NCI-H460 (cell line): ENCODE measurements at regions not wholly inside any gene's neighbourhood (a gene's known extent, or its start where the extent isn't known, plus 50 kb on each side); places are given as distances from the start of the nearest gene placed in this dataset.

Experiments used
- DNase-seq: peaks from one replicate; pipeline ENCODE4 v3.0.0-alpha.2; 2016; ENCODE audit warnings: low read depth; ENCODE audit errors: extremely low read depth

GRCh38 chr18:65326805-65327204 lies 424.0 kb upstream of the CDH7 start:
- DNase-seq: no peak

DNA sequence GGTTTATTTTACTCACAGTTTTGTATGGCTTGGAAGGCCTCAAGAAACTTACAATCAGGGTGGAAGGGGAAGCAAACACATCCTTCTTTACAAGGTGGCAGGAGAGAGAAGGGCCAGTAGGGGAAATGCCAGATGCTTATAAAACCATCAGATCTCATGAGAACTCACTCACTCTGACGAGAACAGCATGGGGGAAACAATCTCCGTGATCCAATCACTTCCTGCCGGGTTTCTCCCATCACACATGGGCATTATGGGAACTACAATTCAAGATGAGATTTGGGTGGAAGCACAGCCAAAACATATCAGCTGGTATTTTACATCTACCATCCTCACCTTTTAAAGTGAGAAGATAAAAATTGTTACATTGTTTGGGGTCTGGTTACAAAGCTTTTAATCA lies 427.9 kb upstream of the CDH7 start:
- no peak for DNase-seq

GRCh38 chr18:65298422-65298821 lies 452.4 kb upstream of the CDH7 start:
- DNase-seq: no peak

- DNase-seq: no peak
Observed at GRCh38 chr18:65288908-65289307, 461.9 kb upstream of the CDH7 start.

DNA sequence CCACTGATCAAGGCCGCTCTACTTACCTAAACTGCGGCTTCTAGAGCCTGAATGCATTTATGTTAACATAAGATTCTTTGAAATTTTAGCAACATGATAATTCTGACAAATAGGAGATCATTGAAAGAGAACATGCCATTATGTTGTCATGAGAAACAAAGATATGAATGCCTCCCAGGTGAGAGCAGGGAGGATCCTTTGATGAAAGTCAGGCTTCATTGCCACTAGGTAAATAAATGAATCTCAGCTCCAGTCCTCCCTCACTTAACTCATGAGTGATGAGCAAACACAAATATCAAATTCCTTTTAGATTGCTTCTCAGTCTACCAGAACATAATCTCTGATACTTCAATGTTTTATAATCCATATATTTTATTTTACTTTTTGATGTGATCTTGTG lies 463.2 kb upstream of the CDH7 start:
- no peak for DNase-seq

GRCh38 chr18:65282096-65282495 lies 468.7 kb upstream of the CDH7 start:
- DNase-seq: no peak

DNA sequence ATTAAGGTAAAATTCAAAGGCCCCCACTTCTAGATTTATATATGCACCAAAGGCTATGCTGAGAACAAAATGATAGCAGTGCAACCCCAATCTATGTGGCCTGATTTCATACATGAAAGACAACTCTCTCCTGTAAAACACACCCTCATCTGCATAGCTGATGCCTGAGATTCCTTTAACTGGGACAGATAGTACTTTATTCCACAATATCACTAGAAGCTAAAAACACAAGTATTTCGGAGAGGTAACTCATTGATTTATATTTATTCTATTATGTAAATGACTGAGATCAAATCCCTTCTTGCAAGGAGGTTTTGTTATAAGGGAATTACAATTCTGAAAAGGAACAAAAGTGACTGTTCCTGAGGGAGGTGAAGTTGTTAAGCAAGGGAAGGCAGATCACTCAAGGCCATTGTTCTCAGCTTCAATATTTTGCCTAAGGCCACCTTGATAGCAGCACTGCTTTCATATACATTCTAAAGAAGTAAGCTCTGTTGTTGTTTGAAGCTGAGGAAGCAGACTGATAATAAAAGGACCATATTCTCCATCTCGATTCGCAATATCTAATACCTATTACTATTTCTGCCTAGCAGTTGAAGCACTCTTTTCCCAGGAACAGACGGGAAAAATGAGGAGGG lies 471.0 kb upstream of the CDH7 start:
- no peak for DNase-seq

GRCh38 chr18:65278939-65279667 lies 471.7 kb upstream of the CDH7 start:
- DNase-seq: no peak

GRCh38 chr18:65269375-65269774 lies 481.4 kb upstream of the CDH7 start:
- DNase-seq: no peak

DNA sequence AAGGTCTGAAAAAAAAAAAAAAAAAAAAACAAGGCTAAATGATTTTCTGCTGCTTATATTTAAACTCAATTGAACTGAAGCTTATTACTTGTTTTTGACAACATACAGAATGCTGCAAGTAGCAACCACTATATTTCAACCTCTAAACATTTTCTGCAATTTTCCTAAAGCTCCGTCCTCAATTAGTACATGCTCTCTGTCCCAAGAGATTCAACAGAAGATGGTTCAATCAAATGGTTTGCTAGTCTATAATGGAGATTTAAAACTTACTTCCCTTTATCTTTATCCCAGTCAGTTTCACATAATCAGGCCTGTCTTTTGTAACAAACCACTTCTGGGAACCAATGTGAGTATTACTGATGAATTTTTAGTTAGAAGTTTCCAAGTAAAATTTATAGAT lies 485.1 kb upstream of the CDH7 start:
- DNase-seq: no peak

GRCh38 chr18:65260030-65260429 lies 490.8 kb upstream of the CDH7 start:
- no peak for DNase-seq

GRCh38 chr18:65259403-65259802 lies 491.4 kb upstream of the CDH7 start:
- DNase-seq: no peak

DNA sequence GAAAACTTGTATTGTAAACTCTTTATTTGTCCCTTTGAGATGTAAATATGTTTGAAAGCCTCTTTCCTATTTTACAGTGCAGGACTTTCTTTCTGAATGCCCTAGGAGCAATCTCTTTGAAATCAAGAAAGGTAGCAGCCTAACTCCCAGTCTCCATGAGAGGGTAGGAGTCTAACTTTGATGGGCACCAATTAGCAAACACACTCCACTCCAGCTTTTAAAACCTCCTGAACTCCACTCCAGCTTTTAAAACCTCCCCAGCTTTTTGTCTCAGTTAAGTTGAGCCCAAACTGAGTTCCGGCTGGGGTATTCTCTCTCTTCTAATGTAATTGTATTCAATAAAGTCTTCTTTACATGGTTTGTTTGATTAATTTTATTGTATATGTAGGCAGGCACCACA lies 493.7 kb upstream of the CDH7 start:
- no peak for DNase-seq

- DNase-seq: no peak
Observed at GRCh38 chr18:65255417-65255816, 495.4 kb upstream of the CDH7 start.

GRCh38 chr18:65239787-65240186 lies 511.0 kb upstream of the CDH7 start:
- peak; percentile 17 for DNase-seq

GRCh38 chr18:65235966-65236624 lies 514.7 kb upstream of the CDH7 start:
- DNase-seq: peak; percentile 17

GRCh38 chr18:65230311-65230710 lies 520.5 kb upstream of the CDH7 start:
- DNase-seq: no peak

- no peak for DNase-seq
Observed at GRCh38 chr18:65227970-65228369, 522.8 kb upstream of the CDH7 start.

GRCh38 chr18:65221736-65222135 lies 529.1 kb upstream of the CDH7 start:
- DNase-seq: no peak

GRCh38 chr18:65221115-65221514 lies 529.7 kb upstream of the CDH7 start:
- no peak for DNase-seq

- DNase-seq: no peak
Observed at GRCh38 chr18:65215865-65216466, 534.8 kb upstream of the CDH7 start.

DNA sequence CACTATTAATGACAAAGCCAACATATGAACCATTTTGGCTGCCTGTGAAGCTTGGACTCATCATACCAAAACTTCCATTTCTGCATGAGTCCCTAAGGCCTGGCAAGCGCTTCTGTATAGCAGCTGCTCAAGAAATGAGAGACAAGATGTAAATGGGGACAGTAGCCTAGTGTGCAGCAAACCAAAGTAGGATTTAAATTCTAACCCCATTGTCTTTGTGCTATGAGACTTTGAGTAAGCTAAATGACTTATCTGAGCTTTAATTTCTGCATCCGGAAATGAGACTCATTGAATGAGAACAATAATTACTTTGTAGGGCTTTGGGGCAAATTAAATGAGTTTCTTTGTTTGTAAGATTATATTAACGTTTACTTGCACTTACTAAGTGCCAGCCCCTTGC lies 536.4 kb upstream of the CDH7 start:
- DNase-seq: no peak
